CD14-positive monocyte (primary cell): ENCODE measurements at regions not wholly inside any gene's neighbourhood (a gene's known extent, or its start where the extent isn't known, plus 50 kb on each side); places are given as distances from the start of the nearest gene placed in this dataset.

Experiments used
- DNase-seq, 3 donors: peaks; one replicate each; pipeline ENCODE4 v3.0.0-alpha.2; 2011 to 2022
- H2AFZ ChIP-seq: 2 replicates; pipeline ENCODE4 v1.6.0; 2012; ENCODE audit warnings: mild to moderate bottlenecking, low read depth, low read length, inconsistent platforms; ENCODE audit not compliant: insufficient read depth, poor library complexity, severe bottlenecking
- H3K27ac ChIP-seq, 2 donors: 1 replicate in 1 of 2; 2 replicates in 1 of 2; pipeline ENCODE4 v1.5.1; 2012 to 2013; ENCODE audit warnings: low read length in 2 of 2, control low read depth in 1 of 2, inconsistent platforms in 1 of 2, low read depth in 1 of 2, mild to moderate bottlenecking in 1 of 2
- H3K27me3 ChIP-seq, 2 donors: one replicate each; pipeline versions ENCODE4 v1.6.0 to v1.6.1; 2011 to 2013; ENCODE audit warnings: low read length in 2 of 2; ENCODE audit not compliant: control insufficient read depth in 2 of 2, insufficient read depth in 2 of 2
- H3K36me3 ChIP-seq, 2 donors: replicated peaks in 1 of 2; 1 replicate in 1 of 2; 2 replicates in 1 of 2; pipeline versions ENCODE4 v1.5.1 to v1.6.1; 2012 to 2013; ENCODE audit warnings: low read length in 2 of 2, control low read depth in 1 of 2, inconsistent platforms in 1 of 2, mild to moderate bottlenecking in 1 of 2; ENCODE audit not compliant: insufficient read depth in 2 of 2, control insufficient read depth in 1 of 2
- H3K4me1 ChIP-seq, 2 donors: 1 replicate in 1 of 2; 2 replicates in 1 of 2; pipeline versions ENCODE4 v1.5.1 to v1.6.1; 2012 to 2013; ENCODE audit warnings: low read length in 2 of 2, control low read depth in 1 of 2, inconsistent platforms in 1 of 2, mild to moderate bottlenecking in 1 of 2, moderate library complexity in 1 of 2; ENCODE audit not compliant: insufficient read depth in 2 of 2, control insufficient read depth in 1 of 2
- H3K4me2 ChIP-seq: replicated peaks from 2 replicates; pipeline ENCODE3; 2012; ENCODE audit warnings: low read length, moderate library complexity, mild to moderate bottlenecking; ENCODE audit not compliant: poor library complexity, severe bottlenecking; ENCODE audit errors: extremely low read depth
- H3K4me3 ChIP-seq, 3 experiments: fragments of 200-600 bp in 1 of 3; sonication (generic) in 1 of 3; replicated peaks in 1 of 3; 1 replicate in 2 of 3; 2 replicates in 1 of 3; pipeline ENCODE4 v1.5.1; 2011 to 2013; ENCODE audit warnings: low read length in 3 of 3, mild to moderate bottlenecking in 3 of 3, control low read depth in 2 of 3, low read depth in 2 of 3, inconsistent platforms in 1 of 3, moderate library complexity in 1 of 3
- H3K79me2 ChIP-seq: 2 replicates; pipeline ENCODE4 v1.6.0; 2012; ENCODE audit warnings: mild to moderate bottlenecking, control low read depth, inconsistent platforms, low read length, moderate library complexity; ENCODE audit not compliant: insufficient read depth
- H3K9ac ChIP-seq: 2 replicates; pipeline ENCODE4 v1.6.0; 2017; ENCODE audit warnings: low read length, mild to moderate bottlenecking; ENCODE audit not compliant: insufficient read depth, poor library complexity, severe bottlenecking
- H3K9me3 ChIP-seq, 2 donors: replicated peaks in 1 of 2; 1 replicate in 1 of 2; 2 replicates in 1 of 2; pipeline versions ENCODE4 v1.5.1 to v1.6.1; 2012 to 2013; ENCODE audit warnings: low read length in 2 of 2, control low read depth in 1 of 2; ENCODE audit not compliant: control insufficient read depth in 1 of 2, insufficient read depth in 1 of 2
- H4K20me1 ChIP-seq: 2 replicates; pipeline ENCODE4 v1.6.0; 2012; ENCODE audit warnings: mild to moderate bottlenecking, low read length, control low read depth, moderate library complexity; ENCODE audit not compliant: insufficient read depth
- H3K27ac Mint-ChIP-seq, 7 donors: one replicate each; pipeline ENCODE4 v1.8.0; 2020; ENCODE audit warnings: mild to moderate bottlenecking in 7 of 7, mixed read lengths in 7 of 7, moderate library complexity in 6 of 7, inconsistent platforms in 2 of 7
- H3K27me3 Mint-ChIP-seq, 3 donors: one replicate each; pipeline ENCODE4 v1.8.0; 2021 to 2022; ENCODE audit warnings: low read depth in 3 of 3, mild to moderate bottlenecking in 3 of 3, mixed read lengths in 3 of 3, moderate library complexity in 3 of 3, inconsistent platforms in 1 of 3
- H3K36me3 Mint-ChIP-seq, 2 donors: one replicate each; pipeline ENCODE4 v1.8.0; 2020; ENCODE audit warnings: mixed read lengths in 2 of 2, inconsistent platforms in 1 of 2, mild to moderate bottlenecking in 1 of 2
- H3K4me1 Mint-ChIP-seq: one replicate; pipeline ENCODE4 v1.8.0; 2020; ENCODE audit warnings: mild to moderate bottlenecking, mixed read lengths
- H3K4me3 Mint-ChIP-seq, 2 donors: one replicate each; pipeline ENCODE4 v1.8.0; 2020; ENCODE audit warnings: mild to moderate bottlenecking in 2 of 2, mixed read lengths in 2 of 2, moderate library complexity in 1 of 2
- H3K9me3 Mint-ChIP-seq, 7 donors: one replicate each; pipeline ENCODE4 v1.8.0; 2020 to 2022; ENCODE audit warnings: mixed read lengths in 7 of 7, mild to moderate bottlenecking in 6 of 7, moderate library complexity in 6 of 7, inconsistent platforms in 2 of 7
- CTCF ChIP-seq: fragments of 200-600 bp; IDR thresholded peaks from one replicate; pipeline ENCODE4 v1.8.0; 2022; ENCODE audit warnings: antibody characterized with exemption, mild to moderate bottlenecking
- WGBS: methylation state at CpG from one replicate; pipeline ENCODE4 v1.1.5; 2013; ENCODE audit warnings: missing lambda C conversion rate; ENCODE audit not compliant: insufficient coverage; 5-methylcytosine and 5-hydroxymethylcytosine counted together
- intact Hi-C, 2 donors: fragments of 100-400 bp; cut with micrococcal nuclease; formaldehyde crosslinking; loops; one replicate each; pipeline versions ENCODE4 v1.15.0 to v1.15.1; 2023

GRCh38 chr13:92976657-92977056 lies 249.9 kb upstream of the GPC6 start:
- Histone ChIP-seq H3K4me2 (no peak overlapping the region), H3K4me1 (no peaks in the 10 kb centered on the region), H3K4me3 (no peak overlapping the region), H4K20me1 (no peaks in the 10 kb centered on the region), H2AFZ (no peak overlapping the region), H3K27ac (no peak overlapping the region), H3K36me3 (no peaks in the 10 kb centered on the region), H3K9me3 (peaks cover 0 to 18% of the 10 kb centered on the region in 2 donors), H3K79me2 (no peaks in the 10 kb centered on the region), H3K27me3 (no peaks in the 10 kb centered on the region), H3K9ac (no peak overlapping the region)
- Mint-ChIP-seq H3K27me3 (peaks cover 0 to 2% (median 0%) of the 10 kb centered on the region in 3 donors), H3K4me1 (no peaks in the 10 kb centered on the region), H3K27ac (no peak overlapping the region), H3K9me3 (peaks cover 0 to 10% (median 4%) of the 10 kb centered on the region in 7 donors), H3K4me3 (no peak overlapping the region), H3K36me3 (no peaks in the 10 kb centered on the region)
- no peak for DNase-seq
- intact Hi-C loops, result no loop called here
- no peak for TF ChIP-seq CTCF

GRCh38 chr13:92984151-92984550 lies 242.5 kb upstream of the GPC6 start:
- no peaks in the 10 kb centered on the region for H3K36me3 Mint-ChIP-seq
- H3K36me3 ChIP-seq, result no peaks in the 10 kb centered on the region
- intact Hi-C loops, result no loop called here
- H3K9me3 Mint-ChIP-seq, result peaks cover 4 to 27% (median 8%) of the 10 kb centered on the region in 7 donors
- H3K4me3 ChIP-seq, result no peak overlapping the region
- no peaks in the 10 kb centered on the region for H3K4me1 Mint-ChIP-seq
- no peak for TF ChIP-seq CTCF
- no peak overlapping the region for H3K9ac ChIP-seq
- 63% methylated on average over 1 of the region's 2 CpGs for WGBS
- H2AFZ ChIP-seq, result no peak overlapping the region
- H3K4me2 ChIP-seq, result no peak overlapping the region
- no peak overlapping the region for H3K27ac Mint-ChIP-seq
- H3K27me3 Mint-ChIP-seq, result peaks cover 0 to 2% (median 1%) of the 10 kb centered on the region in 3 donors
- H3K27ac ChIP-seq, result no peak overlapping the region
- H3K9me3 ChIP-seq, result peaks cover 10 to 12% of the 10 kb centered on the region in 2 donors
- DNase-seq, result no peak
- no peaks in the 10 kb centered on the region for H3K79me2 ChIP-seq
- no peak overlapping the region for H3K4me3 Mint-ChIP-seq
- no peaks in the 10 kb centered on the region for H3K4me1 ChIP-seq
- no peaks in the 10 kb centered on the region for H3K27me3 ChIP-seq
- no peaks in the 10 kb centered on the region for H4K20me1 ChIP-seq
